ENCODE measurements at regions not wholly inside any gene's neighbourhood (a gene's known extent, or its start where the extent isn't known, plus 50 kb on each side); places are given as distances from the start of the nearest gene placed in this dataset.

DNA sequence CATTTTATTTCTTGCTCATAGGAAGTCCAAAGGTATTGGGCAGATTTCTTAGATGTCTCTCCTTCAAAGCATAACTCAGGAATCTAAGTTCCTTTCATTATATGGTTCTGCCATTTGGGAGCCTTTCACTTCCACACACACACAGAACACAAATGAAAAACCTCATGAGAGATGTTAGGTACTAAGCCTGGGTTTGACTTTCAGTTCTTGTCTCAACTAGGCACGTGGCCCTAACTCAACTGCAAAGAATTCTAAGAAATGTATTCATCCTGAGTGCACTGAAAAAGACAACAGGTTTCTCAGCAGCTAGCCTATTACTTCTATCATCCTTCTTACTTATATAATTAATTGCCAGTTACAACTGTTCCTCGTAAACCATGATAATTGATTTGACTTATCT lies 190.0 kb upstream of the SAMSN1 start (continued):
- TF ChIP-seq ZNF592 (IDR thresholded peaks at IDR 0.05) (peak; percentile 74; the same call in 1 of the 2 replicates), L3MBTL2 (IDR thresholded peaks at IDR 0.05) (peak; percentile 76), SRSF9 (IDR thresholded peaks at IDR 0.05; ENCODE audit: borderline replicate concordance, low read depth, low read length) (no peak), BRD4 (IDR thresholded peaks at IDR 0.05) (0 out of 2 replicates have a peak, but pooled peaks have one; percentile 31), NFYB (IDR thresholded peaks at IDR 0.05; ENCODE audit: extremely low read depth, insufficient read length) (no peak), RAD51 (IDR thresholded peaks at IDR 0.05; ENCODE audit: borderline replicate concordance, low read depth) (peak; percentile 38; the same call in 1 of the 2 replicates), SMARCC2 (IDR thresholded peaks at IDR 0.05; ENCODE audit: low read depth) (no peak), ZNF445 (CRISPR knock-in tag; IDR thresholded peaks at IDR 0.05; ENCODE audit: low read depth) (no peak), ZNF695 (CRISPR knock-in tag; IDR thresholded peaks at IDR 0.05) (no peak)
- TF ChIP-seq, protein P1, sequence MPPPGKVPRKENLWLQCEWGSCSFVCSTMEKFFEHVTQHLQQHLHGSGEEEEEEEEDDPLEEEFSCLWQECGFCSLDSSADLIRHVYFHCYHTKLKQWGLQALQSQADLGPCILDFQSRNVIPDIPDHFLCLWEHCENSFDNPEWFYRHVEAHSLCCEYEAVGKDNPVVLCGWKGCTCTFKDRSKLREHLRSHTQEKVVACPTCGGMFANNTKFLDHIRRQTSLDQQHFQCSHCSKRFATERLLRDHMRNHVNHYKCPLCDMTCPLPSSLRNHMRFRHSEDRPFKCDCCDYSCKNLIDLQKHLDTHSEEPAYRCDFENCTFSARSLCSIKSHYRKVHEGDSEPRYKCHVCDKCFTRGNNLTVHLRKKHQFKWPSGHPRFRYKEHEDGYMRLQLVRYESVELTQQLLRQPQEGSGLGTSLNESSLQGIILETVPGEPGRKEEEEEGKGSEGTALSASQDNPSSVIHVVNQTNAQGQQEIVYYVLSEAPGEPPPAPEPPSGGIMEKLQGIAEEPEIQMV (tag; conservative IDR thresholded peaks at IDR 0.05; ENCODE audit: low read depth) = 0 out of 2 replicates have a peak, but pooled peaks have one; percentile 27
- TF ChIP-seq, protein P2, sequence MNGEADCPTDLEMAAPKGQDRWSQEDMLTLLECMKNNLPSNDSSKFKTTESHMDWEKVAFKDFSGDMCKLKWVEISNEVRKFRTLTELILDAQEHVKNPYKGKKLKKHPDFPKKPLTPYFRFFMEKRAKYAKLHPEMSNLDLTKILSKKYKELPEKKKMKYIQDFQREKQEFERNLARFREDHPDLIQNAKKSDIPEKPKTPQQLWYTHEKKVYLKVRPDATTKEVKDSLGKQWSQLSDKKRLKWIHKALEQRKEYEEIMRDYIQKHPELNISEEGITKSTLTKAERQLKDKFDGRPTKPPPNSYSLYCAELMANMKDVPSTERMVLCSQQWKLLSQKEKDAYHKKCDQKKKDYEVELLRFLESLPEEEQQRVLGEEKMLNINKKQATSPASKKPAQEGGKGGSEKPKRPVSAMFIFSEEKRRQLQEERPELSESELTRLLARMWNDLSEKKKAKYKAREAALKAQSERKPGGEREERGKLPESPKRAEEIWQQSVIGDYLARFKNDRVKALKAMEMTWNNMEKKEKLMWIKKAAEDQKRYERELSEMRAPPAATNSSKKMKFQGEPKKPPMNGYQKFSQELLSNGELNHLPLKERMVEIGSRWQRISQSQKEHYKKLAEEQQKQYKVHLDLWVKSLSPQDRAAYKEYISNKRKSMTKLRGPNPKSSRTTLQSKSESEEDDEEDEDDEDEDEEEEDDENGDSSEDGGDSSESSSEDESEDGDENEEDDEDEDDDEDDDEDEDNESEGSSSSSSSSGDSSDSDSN (IDR thresholded peaks at IDR 0.05; ENCODE audit: borderline replicate concordance in 1 of 2, low read depth in 2 of 2, low read length in 2 of 2) = no peak

Data from K562 (cell line).